ENCODE measurements at regions not wholly inside any gene's neighbourhood (a gene's known extent, or its start where the extent isn't known, plus 50 kb on each side); places are given as distances from the start of the nearest gene placed in this dataset.

DNA sequence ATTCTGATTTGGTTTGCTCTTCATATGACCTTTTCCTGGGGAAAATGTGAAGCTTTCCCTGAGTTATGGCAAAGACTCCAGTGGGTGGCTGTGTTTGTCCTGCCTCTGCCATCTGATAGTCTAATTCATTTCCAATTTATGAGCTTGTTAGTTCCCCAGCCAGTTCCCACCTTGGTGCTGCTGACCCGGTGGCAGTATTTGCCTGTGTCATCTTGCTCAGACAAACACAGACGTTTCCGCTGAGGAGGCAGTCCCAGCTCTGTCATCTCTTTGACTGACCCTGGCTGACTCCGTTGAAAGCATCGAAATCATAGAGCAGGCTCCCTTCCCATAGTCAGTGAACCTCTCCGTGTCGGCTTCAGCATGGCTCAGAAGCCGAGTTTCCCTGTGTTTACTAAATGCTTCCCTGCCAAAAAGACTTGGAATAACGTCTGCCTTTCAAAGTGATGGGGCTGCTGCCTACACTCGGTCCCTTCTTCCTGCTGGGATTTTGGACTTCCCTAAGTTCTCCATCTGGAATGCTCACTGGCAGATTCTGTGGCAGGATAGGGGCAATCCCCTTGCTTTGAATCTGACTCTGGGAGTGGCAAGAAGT is 538.3 kb downstream of the NPIPA7 start:
- Histone ChIP-seq H3K27me3 (ENCODE audit: insufficient read depth, low read length, poor library complexity, severe bottlenecking) (no peaks in the 10 kb centered on the region), H3K4me3 (ENCODE audit: low read length) (no peak overlapping the region), H3K36me3 (ENCODE audit: insufficient read depth, low read length) (no peaks in the 10 kb centered on the region), H3K4me1 (ENCODE audit: insufficient read depth, low read length) (no peaks in the 10 kb centered on the region), H3K27ac (ENCODE audit: low read depth, low read length) (no peak overlapping the region), H3K9me3 (ENCODE audit: low read length) (no peaks in the 10 kb centered on the region)
- Mint-ChIP-seq H3K4me3 (no peak overlapping the region), H3K36me3 (no peaks in the 10 kb centered on the region), H3K27me3 (peaks cover 10 to 25% of the 10 kb centered on the region in 2 donors), H3K27ac (no peak overlapping the region), H3K4me1 (no peaks in the 10 kb centered on the region), H3K9me3 (no peaks in the 10 kb centered on the region)
- POLR2A ChIA-PET, result no interaction called here
- DNase-seq, result no peak
- CTCF ChIA-PET, result no interaction called here

DNA sequence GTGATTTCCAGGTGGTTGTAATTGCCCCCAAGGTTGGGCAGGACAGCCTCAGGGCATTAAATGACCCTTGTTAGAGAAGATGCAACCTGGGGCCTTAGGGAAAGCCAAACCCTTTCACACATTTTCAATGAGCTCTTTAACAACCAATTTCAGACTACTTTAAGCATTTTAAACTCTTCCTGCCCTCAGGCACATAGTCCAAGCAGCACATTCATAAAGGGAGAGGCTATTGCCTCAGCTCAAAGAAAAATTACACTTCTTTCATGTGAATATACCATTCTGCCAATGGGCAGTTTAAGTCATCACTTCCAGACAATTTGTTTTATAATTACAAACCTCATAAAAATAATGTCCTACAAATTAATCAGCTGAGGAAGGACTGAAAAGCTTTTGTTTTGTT is 544.5 kb downstream of the NPIPA7 start:
- ChIA-PET CTCF (no interaction called here), POLR2A (no interaction called here)
- DNase-seq, result no peak
- H3K9me3 Mint-ChIP-seq, result no peaks in the 10 kb centered on the region
- Histone ChIP-seq H3K4me1 (ENCODE audit: insufficient read depth, low read length) (no peaks in the 10 kb centered on the region), H3K9me3 (ENCODE audit: low read length) (no peaks in the 10 kb centered on the region), H3K36me3 (ENCODE audit: insufficient read depth, low read length) (no peaks in the 10 kb centered on the region), H3K4me3 (ENCODE audit: low read length) (no peak overlapping the region), H3K27ac (ENCODE audit: low read depth, low read length) (no peak overlapping the region), H3K27me3 (ENCODE audit: insufficient read depth, low read length, poor library complexity, severe bottlenecking) (no peaks in the 10 kb centered on the region)
- H3K4me1 Mint-ChIP-seq, result no peaks in the 10 kb centered on the region
- no peak overlapping the region for H3K27ac Mint-ChIP-seq
- peaks cover 2 to 16% of the 10 kb centered on the region in 2 donors for H3K27me3 Mint-ChIP-seq
- no peak overlapping the region for H3K4me3 Mint-ChIP-seq
- no peaks in the 10 kb centered on the region for H3K36me3 Mint-ChIP-seq

- no peaks in the 10 kb centered on the region for H3K9me3 ChIP-seq (ENCODE audit: low read length)
- no peaks in the 10 kb centered on the region for H3K4me1 ChIP-seq (ENCODE audit: insufficient read depth, low read length)
- H3K4me3 ChIP-seq (ENCODE audit: low read length), result no peak overlapping the region
- Mint-ChIP-seq H3K9me3 (no peaks in the 10 kb centered on the region), H3K27me3 (peaks cover 2 to 9% of the 10 kb centered on the region in 2 donors), H3K27ac (no peak overlapping the region), H3K4me3 (no peak overlapping the region), H3K36me3 (no peaks in the 10 kb centered on the region), H3K4me1 (no peaks in the 10 kb centered on the region)
- H3K36me3 ChIP-seq (ENCODE audit: insufficient read depth, low read length), result no peaks in the 10 kb centered on the region
- no peak for DNase-seq
- no peak overlapping the region for H3K27ac ChIP-seq (ENCODE audit: low read depth, low read length)
- POLR2A ChIA-PET, result no interaction called here
- CTCF ChIA-PET, result no interaction called here
- no peaks in the 10 kb centered on the region for H3K27me3 ChIP-seq (ENCODE audit: insufficient read depth, low read length, poor library complexity, severe bottlenecking)
Observed at GRCh38 chr16:16924613-16925012, 545.7 kb downstream of the NPIPA7 start.

GRCh38 chr16:16925432-16925831 is 545.3 kb downstream of the XYLT1 start:
- Histone ChIP-seq H3K4me1 (ENCODE audit: insufficient read depth, low read length) (no peaks in the 10 kb centered on the region), H3K36me3 (ENCODE audit: insufficient read depth, low read length) (no peaks in the 10 kb centered on the region), H3K27me3 (ENCODE audit: insufficient read depth, low read length, poor library complexity, severe bottlenecking) (no peaks in the 10 kb centered on the region), H3K27ac (ENCODE audit: low read depth, low read length) (no peak overlapping the region), H3K4me3 (ENCODE audit: low read length) (no peak overlapping the region), H3K9me3 (ENCODE audit: low read length) (no peaks in the 10 kb centered on the region)
- no peak overlapping the region for H3K27ac Mint-ChIP-seq
- DNase-seq, result no peak
- H3K4me1 Mint-ChIP-seq, result no peaks in the 10 kb centered on the region
- POLR2A ChIA-PET, result no interaction called here
- no peaks in the 10 kb centered on the region for H3K9me3 Mint-ChIP-seq
- H3K4me3 Mint-ChIP-seq, result no peak overlapping the region
- CTCF ChIA-PET, result no interaction called here
- peaks cover 0 to 6% of the 10 kb centered on the region in 2 donors for H3K27me3 Mint-ChIP-seq
- H3K36me3 Mint-ChIP-seq, result no peaks in the 10 kb centered on the region

DNA sequence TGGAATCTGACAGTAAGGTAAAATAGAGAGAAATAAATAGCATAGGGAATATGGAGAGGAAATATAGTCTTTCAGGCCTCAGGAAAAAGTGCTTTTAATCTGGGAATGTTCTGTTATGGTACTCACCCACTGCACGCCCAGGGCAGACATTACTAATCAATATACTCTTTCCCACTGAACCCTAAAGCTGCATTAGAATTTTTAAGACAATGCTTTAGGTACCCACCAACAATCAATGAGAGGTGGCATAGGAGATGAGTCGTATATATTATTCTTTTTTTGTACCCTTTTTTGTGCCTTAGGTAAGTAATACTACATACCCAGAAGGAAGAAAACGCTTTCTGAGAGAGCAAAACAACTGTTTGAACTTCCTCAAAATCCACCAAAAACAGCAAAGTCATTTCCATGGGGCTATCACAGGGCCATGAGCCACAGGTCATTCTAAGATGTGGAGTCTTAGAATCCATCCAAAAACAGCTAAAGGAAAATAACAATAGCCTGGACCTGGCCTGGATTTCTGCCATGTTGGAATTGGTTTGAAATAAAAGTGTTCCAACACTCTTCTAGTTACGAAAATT is 542.1 kb downstream of the XYLT1 start:
- CTCF ChIA-PET, result no interaction called here
- Mint-ChIP-seq H3K27me3 (peaks cover 0 to 3% of the 10 kb centered on the region in 2 donors), H3K4me3 (no peak overlapping the region)

DNA sequence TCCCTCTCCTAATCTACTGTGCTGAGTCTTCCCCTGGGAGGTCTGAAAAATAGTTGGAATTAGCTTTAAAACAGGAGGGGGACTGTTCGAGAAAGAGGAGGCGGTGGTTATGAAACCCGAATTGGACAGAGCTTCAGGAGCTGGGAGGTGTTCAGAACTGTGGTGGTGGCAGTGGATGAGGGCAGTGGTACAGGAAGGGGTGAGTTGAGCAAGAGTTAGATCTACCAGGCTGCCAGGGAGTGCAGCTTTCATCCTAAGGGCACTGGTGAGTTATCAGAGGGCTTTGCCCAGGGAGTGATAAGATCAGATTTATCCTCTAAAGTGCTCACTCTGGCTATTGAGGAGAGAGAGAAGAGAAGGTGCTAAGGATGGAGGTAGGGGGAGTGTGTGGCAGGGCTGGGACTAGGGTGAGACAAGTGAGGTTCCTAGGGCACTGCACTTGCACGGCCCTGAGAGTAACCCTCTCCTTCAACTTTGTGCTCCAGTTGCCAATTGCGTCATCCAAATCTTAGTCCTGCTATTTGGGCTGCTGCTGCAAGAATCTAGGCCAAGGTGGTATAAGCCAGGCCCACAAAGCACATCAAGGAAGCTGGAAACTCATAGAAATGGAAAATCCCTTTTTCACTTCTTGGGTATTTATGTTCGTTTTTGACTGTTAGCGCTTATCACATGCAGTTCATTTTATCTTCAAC is 540.3 kb downstream of the XYLT1 start:
- H3K9me3 Mint-ChIP-seq, result no peaks in the 10 kb centered on the region
- ChIA-PET CTCF (no interaction called here), POLR2A (no interaction called here)
- Histone ChIP-seq H3K9me3 (ENCODE audit: low read length) (no peaks in the 10 kb centered on the region), H3K4me1 (ENCODE audit: insufficient read depth, low read length) (no peaks in the 10 kb centered on the region), H3K36me3 (ENCODE audit: insufficient read depth, low read length) (no peaks in the 10 kb centered on the region), H3K27ac (ENCODE audit: low read depth, low read length) (no peak overlapping the region), H3K27me3 (ENCODE audit: insufficient read depth, low read length, poor library complexity, severe bottlenecking) (no peaks in the 10 kb centered on the region), H3K4me3 (ENCODE audit: low read length) (no peak overlapping the region)
- no peak overlapping the region for H3K4me3 Mint-ChIP-seq
- H3K36me3 Mint-ChIP-seq, result no peaks in the 10 kb centered on the region
- DNase-seq, result no peak
- no peaks in the 10 kb centered on the region for H3K4me1 Mint-ChIP-seq
- no peak overlapping the region for H3K27ac Mint-ChIP-seq
- peaks cover 0 to 3% of the 10 kb centered on the region in 2 donors for H3K27me3 Mint-ChIP-seq

More for the DNA sequence above, 542.1 kb downstream of the XYLT1 start:
- no peaks in the 10 kb centered on the region for H3K9me3 Mint-ChIP-seq
- no peaks in the 10 kb centered on the region for H3K9me3 ChIP-seq (ENCODE audit: low read length)
- H3K27ac ChIP-seq (ENCODE audit: low read depth, low read length), result no peak overlapping the region
- no peak overlapping the region for H3K27ac Mint-ChIP-seq
- H3K4me3 ChIP-seq (ENCODE audit: low read length), result no peak overlapping the region
- H3K36me3 ChIP-seq (ENCODE audit: insufficient read depth, low read length), result no peaks in the 10 kb centered on the region
- no peaks in the 10 kb centered on the region for H3K4me1 Mint-ChIP-seq
- H3K36me3 Mint-ChIP-seq, result no peaks in the 10 kb centered on the region
- DNase-seq, result no peak
- no peaks in the 10 kb centered on the region for H3K27me3 ChIP-seq (ENCODE audit: insufficient read depth, low read length, poor library complexity, severe bottlenecking)
- H3K4me1 ChIP-seq (ENCODE audit: insufficient read depth, low read length), result no peaks in the 10 kb centered on the region
- POLR2A ChIA-PET, result no interaction called here

GRCh38 chr16:16933861-16934260 is 536.9 kb downstream of the XYLT1 start:
- Histone ChIP-seq H3K27ac (ENCODE audit: low read depth, low read length) (no peak overlapping the region), H3K9me3 (ENCODE audit: low read length) (no peaks in the 10 kb centered on the region), H3K4me3 (ENCODE audit: low read length) (no peak overlapping the region), H3K36me3 (ENCODE audit: insufficient read depth, low read length) (no peaks in the 10 kb centered on the region), H3K27me3 (ENCODE audit: insufficient read depth, low read length, poor library complexity, severe bottlenecking) (no peaks in the 10 kb centered on the region), H3K4me1 (ENCODE audit: insufficient read depth, low read length) (no peaks in the 10 kb centered on the region)
- Mint-ChIP-seq H3K4me3 (no peak overlapping the region), H3K36me3 (no peaks in the 10 kb centered on the region), H3K4me1 (no peaks in the 10 kb centered on the region), H3K27ac (no peak overlapping the region), H3K9me3 (no peaks in the 10 kb centered on the region), H3K27me3 (peaks cover 3 to 10% of the 10 kb centered on the region in 2 donors)
- CTCF ChIA-PET, result no interaction called here
- DNase-seq, result no peak
- POLR2A ChIA-PET, result no interaction called here

DNA sequence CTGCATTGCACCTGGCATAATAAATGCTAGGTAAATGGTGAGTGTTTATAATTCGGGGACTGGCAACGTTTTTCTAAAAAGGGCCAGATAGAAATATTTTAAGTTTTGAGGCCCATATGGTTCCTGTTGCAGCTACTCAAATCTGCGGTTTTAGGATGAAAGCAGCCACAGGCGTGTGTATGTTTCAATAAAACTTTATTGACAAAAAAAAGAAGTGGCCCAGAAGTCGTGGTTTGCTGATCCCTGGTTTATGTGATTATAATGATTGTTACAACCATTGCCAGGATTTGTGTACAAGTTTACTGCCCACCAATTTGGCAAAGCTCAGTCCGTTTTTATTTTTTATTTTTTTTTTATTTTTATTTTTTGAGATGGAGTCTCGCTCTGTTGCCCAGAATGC is 536.1 kb downstream of the XYLT1 start:
- Mint-ChIP-seq H3K9me3 (no peaks in the 10 kb centered on the region), H3K36me3 (no peaks in the 10 kb centered on the region), H3K4me1 (no peaks in the 10 kb centered on the region), H3K4me3 (no peak overlapping the region), H3K27ac (no peak overlapping the region), H3K27me3 (peaks cover 3 to 10% of the 10 kb centered on the region in 2 donors)
- Histone ChIP-seq H3K4me1 (ENCODE audit: insufficient read depth, low read length) (no peaks in the 10 kb centered on the region), H3K27me3 (ENCODE audit: insufficient read depth, low read length, poor library complexity, severe bottlenecking) (no peaks in the 10 kb centered on the region), H3K4me3 (ENCODE audit: low read length) (no peak overlapping the region), H3K9me3 (ENCODE audit: low read length) (no peaks in the 10 kb centered on the region), H3K27ac (ENCODE audit: low read depth, low read length) (no peak overlapping the region), H3K36me3 (ENCODE audit: insufficient read depth, low read length) (no peaks in the 10 kb centered on the region)
- no peak for DNase-seq
- POLR2A ChIA-PET, result interaction anchor here (0.6 kb wide), 1 partner anchor 12 kb away, joined by 4 read pairs; no protein-coding TSS in a partner anchor
- CTCF ChIA-PET, result no interaction called here

All from CD8-positive, alpha-beta memory T cell (primary cell).